Retinal pigment epithelial cell (primary cell): ENCODE measurements at regions not wholly inside any gene's neighbourhood (a gene's known extent, or its start where the extent isn't known, plus 50 kb on each side); places are given as distances from the start of the nearest gene placed in this dataset.

Experiments used
- DNase-seq: peaks from one replicate; pipeline ENCODE4 v3.0.0-alpha.2; 2010; ENCODE audit warnings: low read depth
- H3K4me3 ChIP-seq: 2 replicates; pipeline ENCODE4 v1.5.1; 2011; ENCODE audit warnings: mild to moderate bottlenecking, low read length, control low read depth, moderate library complexity
- TF ChIP-seq, protein P1 (sequence below): conservative IDR thresholded peaks from 2 replicates; pipeline ENCODE4 v1.5.1; 2011; ENCODE audit warnings: low read depth, low read length, control low read depth, inconsistent platforms

DNA sequence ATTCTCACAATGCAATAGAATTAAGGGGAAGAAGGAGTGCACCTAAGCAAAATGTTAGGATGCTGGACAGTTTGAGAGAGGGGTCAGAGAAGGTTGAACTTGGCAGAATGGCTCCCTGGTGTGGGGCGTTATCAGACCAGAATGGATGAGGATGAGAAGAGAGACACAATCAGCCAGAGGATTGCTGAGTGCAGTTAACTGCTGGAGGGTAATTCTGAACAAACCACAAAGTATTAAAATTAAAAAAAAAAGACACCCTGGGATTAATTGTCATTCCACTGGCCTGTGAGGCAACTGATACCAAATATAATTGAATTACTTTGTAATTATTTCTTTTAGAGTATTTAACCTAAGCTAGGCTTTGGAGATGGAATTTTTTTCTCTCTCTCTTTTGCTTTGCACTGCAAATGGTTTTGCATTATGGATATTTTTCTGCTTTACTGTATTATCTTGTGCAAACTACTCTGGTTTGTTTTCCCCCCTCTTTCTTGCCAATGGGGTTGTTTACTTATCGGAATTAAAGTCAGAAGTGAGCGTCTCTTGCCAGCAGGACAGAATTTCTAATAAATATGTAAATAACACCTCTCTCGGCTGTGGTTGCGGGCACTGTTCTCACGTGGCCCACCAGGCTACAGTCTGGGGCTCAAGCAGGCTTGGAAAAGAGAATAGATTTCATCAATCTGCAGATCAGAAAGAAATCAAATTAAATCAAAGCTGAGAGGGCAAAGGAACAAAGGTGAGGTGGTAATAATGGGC lies 572.9 kb upstream of the CAMK1G start:
- TF ChIP-seq, protein P1, sequence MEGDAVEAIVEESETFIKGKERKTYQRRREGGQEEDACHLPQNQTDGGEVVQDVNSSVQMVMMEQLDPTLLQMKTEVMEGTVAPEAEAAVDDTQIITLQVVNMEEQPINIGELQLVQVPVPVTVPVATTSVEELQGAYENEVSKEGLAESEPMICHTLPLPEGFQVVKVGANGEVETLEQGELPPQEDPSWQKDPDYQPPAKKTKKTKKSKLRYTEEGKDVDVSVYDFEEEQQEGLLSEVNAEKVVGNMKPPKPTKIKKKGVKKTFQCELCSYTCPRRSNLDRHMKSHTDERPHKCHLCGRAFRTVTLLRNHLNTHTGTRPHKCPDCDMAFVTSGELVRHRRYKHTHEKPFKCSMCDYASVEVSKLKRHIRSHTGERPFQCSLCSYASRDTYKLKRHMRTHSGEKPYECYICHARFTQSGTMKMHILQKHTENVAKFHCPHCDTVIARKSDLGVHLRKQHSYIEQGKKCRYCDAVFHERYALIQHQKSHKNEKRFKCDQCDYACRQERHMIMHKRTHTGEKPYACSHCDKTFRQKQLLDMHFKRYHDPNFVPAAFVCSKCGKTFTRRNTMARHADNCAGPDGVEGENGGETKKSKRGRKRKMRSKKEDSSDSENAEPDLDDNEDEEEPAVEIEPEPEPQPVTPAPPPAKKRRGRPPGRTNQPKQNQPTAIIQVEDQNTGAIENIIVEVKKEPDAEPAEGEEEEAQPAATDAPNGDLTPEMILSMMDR: no peak
- no peak overlapping the region for H3K4me3 ChIP-seq
- DNase-seq: no peak

DNA sequence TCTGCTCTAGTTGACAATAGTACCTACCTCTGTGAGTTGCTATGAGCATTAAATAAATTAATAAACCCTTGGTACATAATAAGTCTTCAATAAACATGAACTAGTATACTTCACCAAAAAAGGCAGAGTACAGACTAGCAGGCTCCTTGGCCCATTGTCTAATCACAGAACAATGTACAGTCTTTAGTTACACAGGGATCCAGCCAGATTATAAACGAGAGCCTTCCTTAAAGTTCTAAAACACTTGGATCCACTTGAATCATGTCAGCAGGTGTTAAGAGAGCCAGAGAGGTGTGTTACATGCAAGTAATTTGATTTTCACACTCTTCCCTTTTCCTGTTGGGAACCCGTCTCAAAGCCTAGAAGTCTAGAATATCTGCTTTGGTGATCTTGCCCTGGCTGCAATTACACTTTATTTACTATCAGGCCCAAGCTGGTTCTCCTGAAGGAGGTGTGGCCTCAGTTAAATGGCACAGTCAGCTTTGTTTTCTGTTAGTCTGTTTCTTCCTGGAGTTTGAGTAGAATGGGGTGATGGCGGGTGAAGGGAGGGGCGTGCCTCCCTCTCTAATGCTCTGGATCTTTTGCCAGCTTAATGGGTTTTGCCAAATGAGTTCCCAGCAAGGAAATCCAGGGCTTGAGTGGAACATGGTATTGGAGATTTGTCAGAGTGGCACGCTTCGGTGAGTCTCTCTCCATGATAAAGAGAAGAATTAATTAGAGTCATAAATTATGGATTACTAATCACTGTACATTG lies 570.9 kb upstream of the CAMK1G start:
- TF ChIP-seq, protein P1: no peak
- no peak for DNase-seq
- no peak overlapping the region for H3K4me3 ChIP-seq

DNA sequence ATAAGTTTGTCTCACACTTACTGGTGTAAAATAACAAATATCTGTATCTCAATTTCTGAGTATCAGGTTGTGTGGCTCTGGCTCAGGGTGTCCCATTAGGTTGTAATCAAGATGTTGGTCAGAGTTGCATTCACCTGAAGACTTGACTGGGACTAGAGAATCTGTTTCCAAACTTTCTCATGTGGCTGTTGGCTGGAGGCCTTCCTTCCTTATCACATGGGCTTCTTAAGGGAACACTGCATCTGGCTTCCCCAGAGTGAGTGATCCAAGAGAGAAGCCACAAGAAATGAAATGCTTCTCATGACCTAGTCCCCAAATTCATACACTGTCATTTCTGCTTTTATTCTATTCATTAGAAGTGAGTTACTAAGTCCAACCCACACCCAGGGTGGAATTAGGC lies 568.4 kb upstream of the CAMK1G start:
- TF ChIP-seq, protein P1: no peak
- H3K4me3 ChIP-seq: no peak overlapping the region
- DNase-seq: no peak

DNA sequence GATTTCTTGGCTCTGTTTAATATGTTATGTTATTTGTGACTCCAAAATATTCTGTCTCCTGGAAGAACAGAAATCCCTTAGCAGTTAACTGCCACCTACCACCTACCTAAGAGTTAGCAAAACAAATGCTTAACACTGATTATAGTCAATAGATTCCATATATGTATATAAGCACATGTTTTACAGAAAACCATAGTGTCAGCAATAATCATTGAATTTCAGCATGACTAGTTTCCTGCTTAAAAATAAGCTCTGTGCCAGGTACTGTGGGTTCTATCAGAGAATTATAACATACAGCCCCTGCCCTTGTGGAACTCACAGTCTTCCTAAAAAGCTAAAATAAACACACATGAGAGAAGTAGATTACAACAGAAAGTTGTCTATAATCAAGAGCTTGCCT lies 561.9 kb upstream of the CAMK1G start:
- no peak overlapping the region for H3K4me3 ChIP-seq
- TF ChIP-seq, protein P1: no peak
- no peak for DNase-seq

DNA sequence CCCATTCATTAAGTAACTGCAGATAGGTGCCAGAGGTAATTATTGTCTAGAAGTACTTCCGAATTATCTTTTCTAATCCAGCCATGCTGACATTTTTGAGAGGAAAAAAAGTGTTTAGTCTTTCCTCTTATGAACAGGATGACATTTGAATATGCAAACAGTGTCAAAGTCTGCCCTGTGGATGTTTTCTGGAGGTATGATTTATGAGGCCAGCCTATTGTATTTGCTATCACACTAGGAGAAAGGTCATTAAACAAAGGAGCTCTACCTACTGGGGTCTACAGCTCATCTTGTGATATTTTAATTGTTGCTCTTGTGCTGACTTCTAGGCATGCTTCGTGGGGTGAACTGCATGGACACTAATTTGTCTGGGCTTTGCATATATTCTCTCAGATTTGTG lies 559.7 kb upstream of the CAMK1G start:
- TF ChIP-seq, protein P1: no peak
- DNase-seq: no peak
- H3K4me3 ChIP-seq: no peak overlapping the region

DNA sequence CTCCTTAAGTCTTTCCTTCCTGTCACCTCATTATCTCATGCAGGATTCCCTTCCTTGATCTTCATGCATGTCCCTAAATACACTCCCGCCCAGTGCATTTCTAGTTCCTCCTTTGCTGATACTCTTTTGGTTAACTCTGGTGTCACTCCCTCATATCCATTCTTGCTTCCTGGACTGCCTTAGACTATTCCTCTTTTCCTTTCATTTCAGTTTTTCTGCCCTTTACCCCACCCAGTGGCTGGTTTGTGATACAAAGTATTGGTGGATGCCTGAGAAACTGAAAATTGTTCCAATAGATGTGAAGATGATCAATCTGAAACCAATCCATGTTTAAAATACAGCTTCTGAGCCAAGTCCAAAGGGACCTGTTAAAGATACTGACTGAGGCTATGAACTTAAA lies 553.8 kb upstream of the CAMK1G start:
- no peak overlapping the region for H3K4me3 ChIP-seq
- DNase-seq: no peak

More for the DNA sequence above, 553.8 kb upstream of the CAMK1G start:
- TF ChIP-seq, protein P1: peak; percentile 25
